ENCODE measurements at regions not wholly inside any gene's neighbourhood (a gene's known extent, or its start where the extent isn't known, plus 50 kb on each side); places are given as distances from the start of the nearest gene placed in this dataset.

DNA sequence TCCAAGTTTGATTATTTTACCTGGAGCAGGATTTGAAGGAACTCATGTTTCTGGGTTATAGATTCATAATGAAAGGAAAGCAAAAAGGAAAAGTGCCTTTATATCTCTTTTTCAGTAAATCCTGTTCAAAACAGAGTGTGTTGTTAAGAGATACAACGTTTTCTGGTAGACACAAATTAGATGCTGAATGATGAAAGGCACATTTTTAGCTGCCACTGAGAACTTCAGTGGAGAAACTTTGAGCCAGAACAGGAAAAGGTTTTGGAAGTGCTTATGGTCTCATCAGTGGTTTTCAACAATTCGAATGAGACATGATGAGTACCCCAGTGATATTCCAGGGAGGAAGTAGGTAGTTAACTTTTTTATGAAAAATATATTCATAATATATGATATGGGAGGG, 338.0 kb upstream of the C1orf87 start:
- no peak for DNase-seq

DNA sequence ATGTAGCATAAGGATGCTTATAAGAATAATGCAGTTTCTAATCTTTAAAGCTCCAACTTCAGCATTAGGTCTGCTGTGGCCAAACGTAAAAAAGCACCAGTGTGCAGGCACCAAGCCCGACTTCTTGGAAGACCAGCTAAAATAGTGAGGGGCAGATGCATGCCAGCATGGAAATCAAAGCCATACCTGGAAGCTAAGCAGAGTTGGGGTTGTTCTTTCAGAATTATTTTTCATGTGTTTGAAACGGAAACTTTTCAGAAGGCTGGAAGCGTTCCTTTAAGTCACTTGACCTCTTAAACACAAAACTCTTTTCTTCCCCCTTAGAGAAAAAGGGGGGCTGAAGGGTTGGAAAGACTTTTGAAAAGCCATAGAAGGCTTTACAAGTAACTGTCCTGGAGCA, 329.2 kb upstream of the C1orf87 start:
- no peak for DNase-seq

DNA sequence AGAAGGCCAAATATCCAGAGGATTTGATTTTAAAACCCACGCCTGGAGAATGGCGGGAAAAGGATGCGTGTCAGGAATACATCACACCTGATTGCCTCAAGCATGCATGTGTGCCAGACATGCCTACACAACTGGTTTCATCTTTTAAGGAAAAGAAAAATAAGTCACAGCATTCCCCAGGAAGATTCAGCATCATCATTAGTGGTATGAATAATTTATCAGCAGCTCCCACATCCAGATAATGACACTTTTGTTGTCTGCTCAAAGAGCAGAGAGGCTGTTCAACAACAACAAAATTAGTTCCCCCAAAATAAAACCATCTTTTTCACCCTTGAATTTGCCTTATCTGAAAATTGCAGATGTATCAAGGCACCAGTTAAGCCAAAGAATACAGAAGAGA, 328.6 kb upstream of the C1orf87 start:
- no peak for DNase-seq

DNA sequence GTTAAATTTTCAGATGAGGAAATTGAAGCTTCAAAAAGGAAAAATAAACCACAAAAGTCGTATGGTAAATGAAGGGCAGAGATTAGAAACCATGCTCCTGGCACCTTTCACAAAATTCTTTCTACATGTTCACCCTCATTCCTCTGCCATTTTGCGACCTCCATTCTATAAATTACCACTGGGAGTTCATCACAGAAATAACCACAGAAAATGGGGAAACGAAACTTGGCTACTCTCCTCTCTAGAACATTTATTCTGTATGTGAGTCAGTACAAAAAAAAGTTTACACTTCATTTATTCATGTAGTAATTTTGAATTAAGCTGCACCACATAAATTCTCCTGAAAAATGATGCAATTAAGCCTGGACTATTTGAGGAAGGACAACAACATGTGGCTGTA, 320.9 kb upstream of the C1orf87 start:
- no peak for DNase-seq

DNA sequence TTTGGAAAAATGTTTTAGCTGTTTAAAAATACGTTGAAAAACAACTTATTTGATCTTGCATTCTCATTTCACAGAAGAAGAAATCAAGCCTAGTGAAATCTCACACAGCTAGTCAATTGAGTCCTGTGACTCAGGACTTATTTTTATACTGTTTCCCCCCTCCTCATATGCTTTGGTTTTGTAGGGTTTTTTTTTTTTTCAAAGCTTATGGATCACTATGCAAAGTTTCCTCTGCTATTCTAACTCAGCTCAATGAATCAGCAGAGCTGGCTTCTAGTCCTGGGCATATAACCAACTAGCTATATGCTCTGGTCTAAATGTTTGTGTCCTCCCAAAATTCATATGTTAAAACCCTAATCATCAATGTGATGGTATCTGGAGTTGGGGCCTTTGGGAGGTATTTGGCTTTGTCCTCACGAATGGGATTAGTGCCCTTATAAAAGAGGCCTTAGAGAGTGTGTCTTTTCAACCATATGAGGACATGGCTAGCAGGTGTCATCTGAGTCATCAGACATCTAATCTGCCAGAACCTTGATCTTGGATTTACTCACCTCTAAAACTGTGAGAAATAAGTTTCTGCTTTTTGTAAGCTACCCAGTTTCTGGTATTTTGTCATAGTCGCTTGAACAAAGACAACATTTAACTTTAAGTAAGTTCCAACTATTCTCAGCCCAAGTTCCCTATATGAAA, 317.2 kb upstream of the C1orf87 start:
- no peak for DNase-seq

DNA sequence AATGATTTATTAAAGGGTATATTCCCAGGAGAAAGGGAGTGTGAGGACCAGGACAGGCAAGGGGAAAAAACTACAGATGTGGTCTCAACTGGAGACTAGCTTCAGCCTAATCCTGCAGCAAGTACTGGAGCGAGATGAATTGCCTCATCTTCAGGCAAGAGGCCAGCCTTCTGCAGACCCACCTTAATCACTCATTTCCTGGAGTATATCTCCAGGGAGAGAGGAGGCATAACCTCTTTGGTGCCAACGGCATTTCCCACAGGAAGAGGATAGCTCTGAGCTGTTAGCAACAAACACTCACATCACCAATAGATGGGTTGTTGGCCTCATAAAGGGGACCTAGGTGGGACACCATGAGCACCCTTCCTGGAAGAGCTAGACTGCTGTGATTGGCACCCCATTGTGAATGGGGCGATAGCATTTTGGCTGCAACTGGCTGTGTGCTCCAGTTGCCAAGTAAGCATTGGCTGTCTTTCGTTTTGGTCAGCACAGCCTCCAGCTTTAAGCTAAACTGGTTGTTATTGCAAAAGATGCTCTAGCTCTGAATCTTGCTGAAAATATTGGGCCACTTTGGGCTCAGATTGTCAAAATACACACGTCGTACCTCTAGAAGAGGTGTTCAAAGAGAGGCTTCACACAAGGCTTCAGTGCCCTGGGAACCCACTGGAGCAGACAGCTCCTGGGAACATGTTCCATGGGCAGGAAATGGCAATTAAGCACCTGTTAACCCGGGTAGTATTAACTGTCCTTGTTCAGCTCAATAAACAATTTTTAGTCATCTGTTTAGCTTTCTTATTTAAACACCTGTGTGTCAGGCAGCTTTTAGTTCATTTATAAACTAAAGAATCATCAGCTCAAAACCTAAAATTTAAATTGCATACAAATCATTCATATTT, 314.8 kb upstream of the C1orf87 start:
- DNase-seq: no peak

DNA sequence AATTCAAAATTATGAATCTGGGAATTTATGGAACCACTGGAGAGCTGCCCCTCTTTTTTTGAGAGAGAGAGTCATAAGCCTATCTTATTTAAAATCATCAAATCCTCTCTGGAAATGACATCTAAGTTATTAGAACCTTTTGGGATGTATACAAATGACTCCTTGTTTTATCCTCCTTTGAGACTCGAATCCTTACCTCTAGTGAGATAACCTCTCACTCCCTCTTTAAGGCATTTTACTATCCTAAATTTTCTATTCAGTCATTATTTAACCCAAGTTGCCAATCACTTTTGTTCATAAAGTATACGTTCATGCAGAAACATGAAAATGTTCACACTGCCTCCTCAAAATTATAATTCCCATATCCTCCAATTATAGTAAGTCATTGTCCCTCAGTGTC, 313.6 kb upstream of the C1orf87 start:
- no peak for DNase-seq

DNA sequence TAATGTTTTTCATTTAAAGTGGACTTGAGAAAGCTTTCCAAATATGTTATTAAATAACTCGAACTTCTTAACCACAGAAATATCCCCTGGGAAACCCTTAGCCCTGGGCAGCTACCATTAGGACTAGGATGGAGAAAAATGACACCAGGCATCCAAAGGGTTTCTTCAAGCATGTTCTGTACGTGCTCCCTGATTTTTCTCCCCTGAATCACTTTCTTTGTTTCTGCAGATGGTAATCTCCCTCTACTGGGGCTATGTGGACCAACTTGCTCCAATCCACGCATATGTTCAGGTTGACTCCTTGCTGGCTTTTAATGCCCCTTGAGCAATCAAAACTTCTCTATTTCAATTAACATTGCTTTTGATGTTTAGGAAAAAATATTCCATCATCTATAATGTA, 312.7 kb upstream of the C1orf87 start:
- DNase-seq: no peak

DNA sequence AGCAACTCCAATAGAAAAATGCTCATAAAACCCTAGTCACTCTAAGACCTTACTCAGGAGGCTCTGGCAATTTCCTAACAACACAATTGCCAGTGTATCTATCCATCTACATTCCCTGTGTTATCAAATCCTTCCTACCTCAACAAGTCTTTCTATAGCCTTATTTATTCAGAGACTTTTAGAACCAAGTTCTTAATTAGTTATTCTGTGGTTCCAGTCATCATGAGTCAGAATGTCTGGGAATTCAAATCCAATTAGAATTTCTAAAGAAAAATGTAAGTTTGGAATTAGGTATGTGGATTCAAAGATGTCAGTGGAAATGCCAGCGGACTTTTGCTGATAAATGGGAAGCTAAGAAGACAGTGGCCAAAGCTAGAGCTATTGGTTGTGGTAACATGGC, 302.6 kb upstream of the C1orf87 start:
- DNase-seq: no peak

DNA sequence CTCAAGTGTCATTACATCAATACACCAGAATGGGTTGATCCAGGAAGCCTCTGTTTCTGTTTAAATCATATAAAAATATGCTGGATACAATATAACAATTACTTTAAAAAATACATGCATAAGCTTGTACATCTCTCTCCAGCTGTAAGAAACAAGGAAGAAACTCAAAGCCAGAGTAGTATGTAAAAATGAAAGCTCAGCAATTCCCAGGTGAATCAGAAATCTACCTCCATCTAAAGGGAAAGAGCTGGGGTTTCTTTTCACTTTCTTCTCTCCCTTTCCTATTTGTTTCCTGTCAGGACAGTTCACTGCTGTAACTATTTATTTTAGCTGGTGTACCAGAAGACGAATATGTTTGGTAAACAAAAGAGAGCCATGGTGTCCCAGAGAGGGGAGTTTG, 301.0 kb upstream of the C1orf87 start:
- no peak for DNase-seq

DNA sequence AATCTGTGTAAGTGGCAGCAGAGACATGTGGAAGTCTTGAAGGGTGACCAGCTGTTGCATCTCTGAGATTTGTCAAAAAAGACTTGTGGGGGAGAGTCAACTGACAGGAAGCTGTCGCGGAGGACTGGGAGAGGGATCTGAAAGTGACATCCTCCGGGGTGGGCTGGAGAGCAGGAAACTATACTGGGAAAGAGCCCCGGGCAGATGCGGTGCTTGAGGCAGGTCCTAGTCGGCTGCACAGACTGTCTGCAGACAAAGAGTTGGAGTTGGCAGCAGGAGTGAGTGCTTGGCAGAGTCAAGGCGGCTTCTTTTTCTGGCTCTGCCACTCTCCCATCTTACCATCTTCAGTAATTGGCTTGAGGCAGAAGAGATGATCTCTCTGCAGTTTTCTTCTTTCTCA, 294.0 kb upstream of the C1orf87 start:
- no peak for DNase-seq

DNA sequence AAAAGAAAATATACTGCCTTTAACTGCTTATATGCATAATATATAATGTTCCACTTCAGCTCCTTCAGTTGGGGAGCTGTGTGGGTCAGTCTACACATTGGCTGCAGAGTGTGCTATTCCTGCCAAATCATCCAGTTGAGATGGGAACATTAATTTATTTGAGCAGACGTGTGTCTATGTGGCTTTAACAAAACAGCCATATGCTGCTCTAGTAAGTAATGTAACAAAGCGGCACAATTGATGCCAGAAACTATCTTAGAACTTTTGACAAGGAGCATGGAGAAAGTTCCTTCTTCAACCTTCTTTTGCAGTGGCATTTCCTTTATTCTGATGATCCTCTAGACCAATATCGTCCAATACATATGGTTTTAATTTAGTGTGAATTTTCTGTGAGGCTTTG, 285.9 kb upstream of the C1orf87 start:
- no peak for DNase-seq

DNA sequence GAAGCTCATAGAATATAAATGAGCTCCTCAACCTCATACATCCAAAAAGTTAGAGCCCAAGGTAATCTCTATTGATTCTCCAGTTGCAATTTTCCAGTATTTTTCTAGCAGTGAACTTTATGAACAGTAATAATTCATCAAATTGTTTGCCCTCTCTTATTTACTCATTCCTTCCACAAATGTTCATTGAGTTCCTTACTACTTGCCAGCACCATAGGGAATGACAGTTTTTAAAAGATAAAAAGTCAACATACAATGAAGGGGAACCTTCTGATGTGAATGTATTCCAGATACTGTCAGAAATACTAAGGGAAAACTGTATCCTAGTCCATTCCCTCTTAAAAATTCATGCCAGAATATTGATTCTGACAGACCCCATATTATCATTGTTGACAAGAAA, 277.0 kb upstream of the C1orf87 start:
- no peak for DNase-seq

DNA sequence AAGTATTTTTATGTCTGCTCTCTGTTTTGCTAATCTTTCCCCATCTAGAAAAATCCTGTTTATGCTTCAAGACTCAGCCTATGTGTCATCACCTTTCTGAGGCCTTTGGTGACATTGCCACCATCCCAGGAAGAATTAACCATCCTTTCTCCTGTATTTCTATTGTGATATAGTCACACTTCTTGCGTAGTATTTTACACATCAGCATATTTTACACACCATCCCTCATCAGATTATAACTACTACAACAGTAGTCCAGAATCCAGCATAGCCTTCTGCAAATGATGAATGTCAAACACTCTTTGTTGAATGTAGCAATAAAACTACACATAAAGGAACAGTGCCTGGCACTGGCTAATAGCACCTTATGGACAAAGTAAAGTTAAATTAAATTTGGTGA, 275.3 kb upstream of the C1orf87 start:
- DNase-seq: no peak

DNA sequence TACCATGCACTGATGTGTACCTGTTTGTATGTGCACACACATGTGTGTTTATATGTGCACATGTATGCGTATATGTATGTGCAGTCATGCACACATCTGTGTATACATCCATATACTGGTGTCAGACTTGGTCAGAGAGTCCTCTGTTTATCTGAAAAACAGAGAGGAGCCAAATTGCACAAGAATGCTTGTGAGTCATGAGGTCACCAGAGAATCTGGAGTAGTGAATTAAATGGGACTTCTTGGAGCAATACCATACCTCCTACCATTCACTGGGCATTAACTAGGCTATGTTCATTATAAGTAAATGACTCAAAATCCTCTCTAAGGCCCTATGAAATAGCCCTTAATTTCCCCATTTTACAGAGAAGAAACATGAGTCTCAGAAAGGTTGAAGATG, 272.1 kb upstream of the C1orf87 start:
- DNase-seq: no peak

DNA sequence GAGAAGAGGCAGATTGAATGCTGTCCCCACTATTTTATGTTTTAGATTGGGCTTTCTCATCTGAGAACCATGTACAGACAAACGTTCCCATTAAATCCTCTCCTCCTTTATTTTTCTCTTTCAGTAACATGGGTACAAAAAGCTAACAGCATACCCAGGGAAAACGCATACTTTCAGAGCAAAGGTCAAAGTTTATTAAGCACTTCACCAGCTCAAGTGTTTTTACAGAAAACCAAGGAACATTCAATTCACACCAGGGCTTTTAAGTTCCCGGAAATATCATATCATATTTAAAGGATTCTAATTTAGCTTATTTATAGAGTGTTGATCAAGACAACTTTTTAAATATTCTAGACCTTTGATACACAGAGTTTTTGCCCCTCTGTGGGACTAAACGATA, 271.5 kb upstream of the C1orf87 start:
- DNase-seq: no peak

DNA sequence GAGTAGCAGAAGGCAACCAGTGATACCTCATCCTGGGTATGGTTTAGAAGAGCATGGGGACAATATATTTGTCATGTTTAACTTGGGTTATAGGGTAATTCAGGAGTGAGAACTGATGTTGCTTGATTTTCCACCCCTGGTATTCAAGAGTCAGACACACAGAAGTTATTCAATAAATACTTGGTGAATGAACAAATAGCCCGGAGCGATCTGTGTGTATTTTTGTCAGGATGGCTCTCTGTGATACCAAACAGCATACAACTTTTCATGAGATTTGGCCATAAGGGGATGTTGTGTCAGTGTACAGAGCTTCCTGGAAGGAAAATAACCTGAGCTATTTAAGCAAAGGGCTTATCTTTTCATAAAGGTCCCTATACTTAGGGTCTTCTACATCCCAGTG, 270.2 kb upstream of the C1orf87 start:
- DNase-seq: no peak

DNA sequence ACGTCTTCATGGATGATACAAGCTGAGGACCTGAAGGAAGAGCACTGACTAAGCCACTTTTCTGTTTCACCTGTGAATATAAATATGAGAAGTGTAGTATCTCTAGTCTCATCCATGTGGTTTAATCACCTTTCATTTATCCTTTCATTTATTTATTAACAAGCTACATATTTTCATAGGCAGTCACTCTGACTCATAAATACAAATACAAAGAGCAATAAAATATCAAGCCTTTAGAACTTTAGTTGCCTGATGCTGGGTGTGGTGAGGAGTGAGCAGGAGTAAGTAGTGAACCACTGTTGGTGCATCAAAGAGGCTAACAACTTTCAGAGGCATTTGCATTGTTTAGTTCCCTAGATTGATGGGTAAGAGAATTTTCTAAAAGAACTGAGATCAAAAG, 269.0 kb upstream of the C1orf87 start:
- DNase-seq: no peak

DNA sequence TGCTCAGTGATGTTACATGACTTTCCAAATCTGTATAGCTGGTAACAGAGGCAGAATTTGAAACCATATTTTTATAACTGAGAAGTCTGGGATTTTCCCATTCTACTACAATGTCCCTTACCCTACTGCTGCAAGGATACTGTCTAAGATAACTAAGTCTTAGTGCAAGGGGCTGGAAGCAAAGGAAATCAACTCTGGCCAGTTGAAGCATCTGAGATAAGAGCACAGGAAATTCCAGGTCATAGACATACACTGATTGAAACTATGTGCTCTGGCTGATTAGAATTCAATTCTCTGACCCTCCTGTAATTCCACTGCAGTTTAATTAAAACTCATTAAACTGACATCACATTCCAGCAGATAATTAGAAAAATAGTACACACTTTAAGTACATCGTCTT, 267.7 kb upstream of the C1orf87 start:
- DNase-seq: no peak

DNA sequence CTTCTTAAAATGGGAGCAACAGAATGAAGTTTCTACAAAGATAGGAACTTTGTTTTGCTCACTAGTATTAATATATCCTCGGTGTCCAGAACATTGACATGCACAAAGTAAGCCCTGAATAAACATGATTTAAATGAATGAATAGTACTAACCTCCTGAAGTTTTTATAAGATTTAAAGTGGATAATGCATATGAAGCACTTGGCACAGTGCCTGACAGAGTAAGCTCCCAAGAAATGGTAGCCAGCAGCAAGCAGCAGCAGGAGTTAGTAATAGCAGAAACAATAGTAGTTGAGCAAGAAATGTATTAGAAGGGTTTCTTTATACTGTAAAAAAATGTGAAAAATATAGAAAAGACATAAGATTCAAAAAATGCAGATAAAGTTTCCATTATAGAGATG, 258.1 kb upstream of the C1orf87 start:
- no peak for DNase-seq

DNA sequence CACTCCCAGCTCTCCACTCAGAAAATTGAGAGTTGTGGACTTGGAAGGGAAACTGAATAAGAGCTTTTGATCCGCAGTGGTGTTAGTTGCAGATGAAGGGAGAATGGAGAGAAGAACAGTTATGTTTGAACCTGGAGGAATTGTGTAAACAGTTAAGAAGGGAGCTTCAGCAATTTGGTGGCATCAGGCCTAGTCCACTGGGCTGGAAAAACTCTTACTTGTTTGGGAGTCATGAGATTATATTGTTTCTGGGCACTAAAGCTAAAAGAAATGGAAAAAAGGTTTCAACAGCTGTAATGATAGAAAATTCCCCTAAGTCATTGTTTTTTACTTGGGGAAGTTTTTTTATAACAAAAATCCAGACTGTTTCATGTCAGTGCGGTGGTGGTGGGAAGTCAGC, 256.1 kb upstream of the C1orf87 start:
- no peak for DNase-seq

DNA sequence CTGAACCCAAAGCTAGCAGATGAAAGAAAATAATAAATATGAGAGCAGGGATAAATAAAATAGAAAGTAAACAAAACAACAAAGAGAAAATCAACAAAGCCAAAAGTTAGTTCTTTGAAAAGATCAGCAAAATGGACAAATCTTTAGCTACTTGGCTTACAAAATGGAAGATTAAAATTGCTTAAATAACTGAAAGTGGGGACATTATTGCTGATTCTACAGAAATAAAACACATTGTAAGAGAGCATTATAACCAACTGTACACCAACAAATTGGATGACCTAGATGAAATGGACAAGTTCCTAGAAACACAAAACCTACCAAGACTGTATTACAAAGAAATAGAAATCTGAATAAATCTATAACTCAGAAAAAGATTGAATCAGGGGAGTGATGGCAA, 238.3 kb upstream of the C1orf87 start:
- no peak for DNase-seq

DNA sequence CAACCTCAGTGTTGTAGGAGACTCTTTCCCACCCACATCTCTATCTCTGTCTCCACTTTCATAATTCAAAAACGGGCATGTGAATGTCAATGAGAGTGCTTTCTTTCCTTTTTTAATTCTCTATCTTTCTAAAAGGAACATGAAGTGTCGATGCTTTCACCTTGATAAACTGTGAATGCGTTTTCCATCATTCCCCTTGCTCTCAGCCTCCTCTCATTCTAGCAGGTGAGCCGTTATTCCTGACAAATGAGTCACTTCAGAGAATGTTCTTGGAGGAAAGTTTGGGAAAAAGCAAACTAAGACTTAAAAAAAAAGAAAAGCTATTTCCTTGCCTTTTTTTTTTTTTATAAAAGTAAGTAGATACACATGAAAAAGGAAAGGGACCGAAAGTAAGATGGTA, 226.0 kb upstream of the C1orf87 start:
- no peak for DNase-seq

DNA sequence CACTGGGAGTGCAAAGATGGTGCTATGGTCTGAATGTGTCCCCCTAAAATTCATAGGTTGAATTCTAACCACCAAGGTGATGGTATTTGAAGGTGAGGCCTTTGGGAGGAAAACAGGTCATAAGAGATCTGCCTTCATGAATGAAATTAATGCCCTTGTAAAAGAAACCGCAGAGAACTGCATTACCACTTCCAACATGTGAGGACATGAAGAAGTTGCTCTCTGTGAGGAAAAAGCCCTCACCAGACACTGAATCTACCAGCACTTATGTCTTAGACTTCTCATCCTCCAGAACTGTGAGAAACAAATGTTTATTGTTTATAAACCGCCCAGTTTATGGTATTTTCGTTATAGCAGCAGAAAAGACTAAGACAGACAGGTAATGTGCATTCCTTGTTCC, 224.7 kb upstream of the C1orf87 start:
- DNase-seq: no peak

DNA sequence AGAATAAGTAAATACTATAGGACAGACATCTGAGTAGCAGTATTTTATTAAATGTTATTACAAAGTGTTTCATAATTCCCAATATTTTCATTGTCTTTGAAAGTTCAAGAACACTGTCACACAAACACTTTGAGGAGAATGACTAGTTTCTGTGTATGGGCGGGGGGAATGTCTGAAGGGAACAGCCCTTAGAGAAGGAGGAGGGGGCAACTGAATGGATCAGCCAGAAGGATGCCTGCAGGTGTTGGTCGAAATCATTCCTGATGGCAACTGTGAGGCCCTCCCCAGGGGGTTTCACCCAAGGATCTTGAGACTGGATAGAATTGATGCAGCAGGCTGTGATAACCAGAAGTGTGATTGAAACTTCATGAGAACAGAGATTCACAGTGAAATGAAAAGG, 223.2 kb upstream of the C1orf87 start:
- no peak for DNase-seq
